Lower leg skin (tissue), 3 donors: ENCODE measurements at regions not wholly inside any gene's neighbourhood (a gene's known extent, or its start where the extent isn't known, plus 50 kb on each side); places are given as distances from the start of the nearest gene placed in this dataset.

ENCODE experiments used
- POLR2A ChIP-seq, 2 donors: fragments of 450-650 bp; IDR thresholded peaks; one replicate each; pipeline ENCODE4 v1.6.1; 2016 to 2017; ENCODE audit warnings: antibody characterized with exemption in 2 of 2, mild to moderate bottlenecking in 1 of 2, moderate library complexity in 1 of 2
- TF ChIP-seq, protein P1 (sequence below), 3 donors: fragments of 450-650 bp; IDR thresholded peaks; one replicate each; pipeline ENCODE4 v1.5.1; 2016; ENCODE audit warnings: antibody characterized with exemption in 3 of 3, mild to moderate bottlenecking in 3 of 3, moderate library complexity in 2 of 3

DNA sequence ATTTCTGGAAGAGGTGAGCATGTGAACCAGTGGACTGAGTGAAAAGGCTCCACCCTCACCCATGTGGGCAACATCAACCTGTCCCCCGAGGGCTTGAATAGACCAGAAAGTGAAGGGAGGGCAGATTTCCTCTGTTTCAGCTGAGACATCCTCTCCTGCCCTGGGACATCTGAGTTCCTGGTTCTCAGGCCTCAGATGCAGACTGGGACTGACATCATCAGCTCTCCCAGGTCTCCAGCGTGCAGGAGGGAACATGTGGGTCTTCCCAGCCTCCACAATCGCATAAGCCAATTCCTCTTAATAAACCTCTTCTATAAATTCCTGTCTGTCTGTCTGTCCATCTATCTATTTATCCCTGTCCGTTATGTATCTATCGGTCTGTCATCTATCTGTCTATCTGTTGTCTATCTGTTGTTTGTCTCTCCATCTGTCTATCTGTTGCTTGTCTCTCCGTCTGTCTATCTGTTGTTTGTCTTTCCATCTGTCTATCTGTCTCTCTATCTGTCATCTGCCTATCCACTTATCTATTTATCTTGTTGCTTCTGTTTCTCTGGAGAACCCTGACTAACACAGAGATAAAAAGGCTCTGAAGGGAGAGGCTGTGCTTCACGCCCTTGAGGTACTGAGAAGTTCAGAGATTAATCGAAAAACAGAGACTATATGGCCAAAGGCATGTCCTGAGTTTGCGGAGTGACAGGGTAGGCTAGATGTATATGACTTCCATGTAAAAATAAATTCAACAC, 140.3 kb upstream of the PFKP start:
- TF ChIP-seq, protein P1, sequence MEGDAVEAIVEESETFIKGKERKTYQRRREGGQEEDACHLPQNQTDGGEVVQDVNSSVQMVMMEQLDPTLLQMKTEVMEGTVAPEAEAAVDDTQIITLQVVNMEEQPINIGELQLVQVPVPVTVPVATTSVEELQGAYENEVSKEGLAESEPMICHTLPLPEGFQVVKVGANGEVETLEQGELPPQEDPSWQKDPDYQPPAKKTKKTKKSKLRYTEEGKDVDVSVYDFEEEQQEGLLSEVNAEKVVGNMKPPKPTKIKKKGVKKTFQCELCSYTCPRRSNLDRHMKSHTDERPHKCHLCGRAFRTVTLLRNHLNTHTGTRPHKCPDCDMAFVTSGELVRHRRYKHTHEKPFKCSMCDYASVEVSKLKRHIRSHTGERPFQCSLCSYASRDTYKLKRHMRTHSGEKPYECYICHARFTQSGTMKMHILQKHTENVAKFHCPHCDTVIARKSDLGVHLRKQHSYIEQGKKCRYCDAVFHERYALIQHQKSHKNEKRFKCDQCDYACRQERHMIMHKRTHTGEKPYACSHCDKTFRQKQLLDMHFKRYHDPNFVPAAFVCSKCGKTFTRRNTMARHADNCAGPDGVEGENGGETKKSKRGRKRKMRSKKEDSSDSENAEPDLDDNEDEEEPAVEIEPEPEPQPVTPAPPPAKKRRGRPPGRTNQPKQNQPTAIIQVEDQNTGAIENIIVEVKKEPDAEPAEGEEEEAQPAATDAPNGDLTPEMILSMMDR (IDR thresholded peaks at IDR 0.05), result no peak
- no peak for TF ChIP-seq POLR2A (IDR thresholded peaks at IDR 0.05)
